ENCODE measurements at regions not wholly inside any gene's neighbourhood (a gene's known extent, or its start where the extent isn't known, plus 50 kb on each side); places are given as distances from the start of the nearest gene placed in this dataset.
"Not testable (repeated sequence)": the region's sequence is repeated elsewhere in the genome, so short reads cannot be mapped to it uniquely, and the experiment has no call there.

DNA sequence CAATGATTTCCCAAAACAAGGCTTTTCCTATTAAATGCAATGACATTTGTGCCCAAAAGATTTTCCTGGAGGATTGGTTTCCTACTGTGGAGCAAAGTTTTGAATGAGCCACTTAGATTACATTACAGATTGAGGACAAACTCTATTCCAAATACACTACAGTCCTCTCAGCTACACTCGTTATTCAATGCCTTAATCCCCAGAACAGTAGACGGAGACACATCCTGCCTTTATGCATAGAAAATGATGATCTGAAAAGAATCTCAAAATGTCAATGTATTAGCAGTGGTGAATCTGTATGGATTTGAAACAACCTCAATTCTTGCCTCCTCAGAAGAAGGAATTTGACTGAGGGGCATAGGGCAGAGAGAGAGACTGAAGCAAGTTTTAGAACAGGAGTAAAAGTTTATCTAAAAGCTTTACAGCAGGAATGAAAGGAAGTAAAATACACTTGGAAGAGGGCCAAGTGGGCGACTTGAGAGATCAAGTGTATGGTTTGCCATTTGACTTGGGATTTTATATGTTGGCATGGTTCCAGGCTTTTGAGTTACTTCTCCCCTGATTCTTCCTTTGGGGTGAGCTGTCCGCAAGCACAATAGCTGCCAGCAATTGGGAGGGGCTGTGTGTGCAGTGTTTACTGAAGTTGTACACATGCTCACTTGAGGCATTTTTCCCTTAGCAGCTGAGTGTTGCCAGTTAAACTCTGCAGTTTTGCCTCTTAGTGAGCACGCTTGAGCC lies 891.9 kb upstream of the MBL2 start:
- Histone ChIP-seq H3K4me3 (ENCODE audit: low read depth, low read length) (no peak overlapping the region), H3K36me3 (ENCODE audit: insufficient read depth, low read length) (no peaks in the 10 kb centered on the region), H3K4me1 (ENCODE audit: control insufficient read depth, insufficient read depth, low read length, unreplicated experiment) (no peaks in the 10 kb centered on the region), H3K27me3 (ENCODE audit: insufficient read depth, low read length) (no peaks in the 10 kb centered on the region), H3K79me2 (ENCODE audit: control insufficient read depth, insufficient read depth, low read length, unreplicated experiment) (no peaks in the 10 kb centered on the region), H3K27ac (ENCODE audit: low read depth, low read length) (no peak overlapping the region), H2AFZ (ENCODE audit: low read length, unreplicated experiment) (no peak overlapping the region)

- Histone ChIP-seq H3K36me3 (ENCODE audit: insufficient read depth, low read length) (no peaks in the 10 kb centered on the region), H3K4me3 (ENCODE audit: low read depth, low read length) (no peak overlapping the region), H3K27ac (ENCODE audit: low read depth, low read length) (no peak overlapping the region), H3K79me2 (ENCODE audit: control insufficient read depth, insufficient read depth, low read length, unreplicated experiment) (no peaks in the 10 kb centered on the region), H3K27me3 (ENCODE audit: insufficient read depth, low read length) (no peaks in the 10 kb centered on the region), H2AFZ (ENCODE audit: low read length, unreplicated experiment) (no peak overlapping the region), H3K4me1 (ENCODE audit: control insufficient read depth, insufficient read depth, low read length, unreplicated experiment) (no peaks in the 10 kb centered on the region)
Observed at GRCh38 chr10:53650794-53651193, 878.2 kb upstream of the MBL2 start.

- H3K4me3 ChIP-seq (ENCODE audit: low read depth, low read length); H3K36me3 ChIP-seq (ENCODE audit: insufficient read depth, low read length); H3K79me2 ChIP-seq (ENCODE audit: control insufficient read depth, insufficient read depth, low read length, unreplicated experiment); H3K27ac ChIP-seq (ENCODE audit: low read depth, low read length); H2AFZ ChIP-seq (ENCODE audit: low read length, unreplicated experiment); H3K27me3 ChIP-seq (ENCODE audit: insufficient read depth, low read length); H3K4me1 ChIP-seq (ENCODE audit: control insufficient read depth, insufficient read depth, low read length, unreplicated experiment): not testable (repeated sequence)
Observed at GRCh38 chr10:53647221-53647620, 874.6 kb upstream of the MBL2 start.

DNA sequence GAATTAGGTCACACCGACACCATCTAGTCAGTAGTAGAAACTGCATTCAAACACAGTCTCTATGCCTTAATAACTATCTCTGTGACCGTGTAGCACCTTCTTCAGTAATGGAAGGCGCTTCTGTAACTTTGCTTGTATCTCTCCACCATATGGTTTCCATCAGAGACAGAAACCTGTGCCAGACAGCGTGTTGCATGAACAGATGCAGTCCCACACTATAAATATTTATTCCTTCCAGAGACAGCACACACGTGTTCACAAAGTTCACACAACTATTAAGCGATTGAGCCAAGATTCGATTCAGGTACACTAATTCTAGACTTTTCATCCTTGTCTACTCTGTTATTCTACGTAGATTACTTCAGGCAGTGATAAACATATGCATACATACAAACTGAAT lies 873.9 kb upstream of the MBL2 start:
- no peaks in the 10 kb centered on the region for H3K4me1 ChIP-seq (ENCODE audit: control insufficient read depth, insufficient read depth, low read length, unreplicated experiment)
- H2AFZ ChIP-seq (ENCODE audit: low read length, unreplicated experiment) = no peak overlapping the region
- H3K4me3 ChIP-seq (ENCODE audit: low read depth, low read length) = no peak overlapping the region
- no peaks in the 10 kb centered on the region for H3K27me3 ChIP-seq (ENCODE audit: insufficient read depth, low read length)
- no peak overlapping the region for H3K27ac ChIP-seq (ENCODE audit: low read depth, low read length)
- H3K79me2 ChIP-seq (ENCODE audit: control insufficient read depth, insufficient read depth, low read length, unreplicated experiment) = no peaks in the 10 kb centered on the region
- H3K36me3 ChIP-seq (ENCODE audit: insufficient read depth, low read length) = no peaks in the 10 kb centered on the region

DNA sequence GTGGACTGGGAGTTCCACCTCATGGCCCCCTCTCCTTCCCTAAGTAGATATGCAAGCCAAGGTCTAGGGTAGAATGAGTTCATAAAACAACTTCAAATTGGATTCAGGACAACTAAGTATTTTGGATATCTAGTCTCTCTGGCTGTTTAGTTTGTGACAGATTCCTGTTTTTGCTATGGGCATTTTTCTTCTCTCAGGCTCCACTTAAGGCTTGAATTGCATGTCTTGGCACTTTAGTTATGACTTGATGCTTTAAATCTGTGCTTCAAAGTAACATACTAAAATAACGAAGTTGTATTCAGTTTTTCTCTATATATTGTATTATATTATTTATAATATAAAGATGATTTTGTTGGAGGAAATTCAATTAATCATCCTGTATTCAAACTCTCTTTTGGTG lies 873.4 kb upstream of the MBL2 start:
- Histone ChIP-seq H3K27ac (ENCODE audit: low read depth, low read length) (no peak overlapping the region), H3K79me2 (ENCODE audit: control insufficient read depth, insufficient read depth, low read length, unreplicated experiment) (no peaks in the 10 kb centered on the region), H3K36me3 (ENCODE audit: insufficient read depth, low read length) (no peaks in the 10 kb centered on the region), H2AFZ (ENCODE audit: low read length, unreplicated experiment) (no peak overlapping the region), H3K4me3 (ENCODE audit: low read depth, low read length) (no peak overlapping the region), H3K4me1 (ENCODE audit: control insufficient read depth, insufficient read depth, low read length, unreplicated experiment) (no peaks in the 10 kb centered on the region), H3K27me3 (ENCODE audit: insufficient read depth, low read length) (no peaks in the 10 kb centered on the region)

DNA sequence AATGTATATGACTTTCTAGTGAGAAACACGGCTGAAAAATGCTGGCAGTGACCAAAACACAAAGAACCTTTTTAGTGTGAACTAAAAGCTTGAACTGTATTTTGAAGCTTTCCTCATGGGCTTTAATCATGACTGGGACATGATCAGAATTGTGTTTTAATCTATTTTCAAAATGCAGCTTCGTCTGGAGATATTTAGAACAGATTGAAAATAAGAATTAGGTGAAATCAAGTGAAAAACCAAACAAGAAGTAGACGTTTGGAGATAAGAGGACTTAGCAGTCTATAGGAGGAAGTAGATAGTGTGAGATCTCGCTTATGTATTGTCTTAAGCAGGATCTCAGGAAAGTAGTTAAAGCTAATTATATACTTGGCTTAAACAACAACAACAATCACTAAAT lies 865.4 kb upstream of the MBL2 start:
- Histone ChIP-seq H3K4me1 (ENCODE audit: control insufficient read depth, insufficient read depth, low read length, unreplicated experiment) (no peaks in the 10 kb centered on the region), H3K27me3 (ENCODE audit: insufficient read depth, low read length) (no peaks in the 10 kb centered on the region), H3K27ac (ENCODE audit: low read depth, low read length) (no peak overlapping the region), H2AFZ (ENCODE audit: low read length, unreplicated experiment) (no peak overlapping the region), H3K4me3 (ENCODE audit: low read depth, low read length) (no peak overlapping the region), H3K36me3 (ENCODE audit: insufficient read depth, low read length) (no peaks in the 10 kb centered on the region), H3K79me2 (ENCODE audit: control insufficient read depth, insufficient read depth, low read length, unreplicated experiment) (no peaks in the 10 kb centered on the region)

DNA sequence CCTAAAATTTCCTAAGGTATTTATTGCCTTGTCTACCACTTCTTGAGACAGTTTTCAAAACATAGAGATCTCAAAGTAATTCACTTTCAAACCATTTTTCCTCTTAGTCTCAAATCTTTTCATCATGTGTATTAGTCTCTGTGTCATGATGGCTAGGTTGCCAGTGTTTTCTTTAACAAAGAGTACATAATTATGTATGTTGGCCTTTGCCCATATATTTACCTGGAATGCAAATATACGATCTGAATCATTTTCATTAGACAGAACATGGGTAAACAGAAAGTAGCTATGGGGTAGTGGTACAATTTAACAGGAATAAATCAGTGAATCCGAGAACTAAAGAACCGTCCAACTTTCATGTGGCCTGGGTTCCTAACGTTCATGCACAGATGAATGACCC lies 852.1 kb upstream of the MBL2 start:
- Histone ChIP-seq H3K27me3 (ENCODE audit: insufficient read depth, low read length) (no peaks in the 10 kb centered on the region), H3K27ac (ENCODE audit: low read depth, low read length) (no peak overlapping the region), H3K79me2 (ENCODE audit: control insufficient read depth, insufficient read depth, low read length, unreplicated experiment) (no peaks in the 10 kb centered on the region), H3K4me3 (ENCODE audit: low read depth, low read length) (no peak overlapping the region), H3K36me3 (ENCODE audit: insufficient read depth, low read length) (no peaks in the 10 kb centered on the region), H3K4me1 (ENCODE audit: control insufficient read depth, insufficient read depth, low read length, unreplicated experiment) (no peaks in the 10 kb centered on the region), H2AFZ (ENCODE audit: low read length, unreplicated experiment) (no peak overlapping the region)

DNA sequence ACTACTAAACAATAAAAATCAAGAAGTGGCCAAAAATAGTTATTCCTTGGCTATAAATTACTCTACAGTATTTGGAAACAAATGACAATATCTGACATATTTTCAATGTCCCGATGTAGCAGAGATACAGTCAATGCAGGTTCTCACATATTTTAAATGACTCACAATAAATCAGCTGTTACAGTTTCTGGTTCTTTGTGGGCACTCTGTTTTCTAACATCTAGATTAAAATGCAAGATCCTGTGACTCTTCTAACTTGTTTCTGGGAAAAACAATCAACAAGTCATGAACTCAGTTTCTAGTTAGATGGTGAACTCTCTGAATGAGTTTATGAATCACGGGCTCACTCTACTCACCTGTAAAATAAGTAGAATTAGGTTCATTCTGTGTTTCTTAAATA lies 849.6 kb upstream of the MBL2 start:
- Histone ChIP-seq H2AFZ (ENCODE audit: low read length, unreplicated experiment) (no peak overlapping the region), H3K36me3 (ENCODE audit: insufficient read depth, low read length) (no peaks in the 10 kb centered on the region), H3K4me3 (ENCODE audit: low read depth, low read length) (no peak overlapping the region), H3K79me2 (ENCODE audit: control insufficient read depth, insufficient read depth, low read length, unreplicated experiment) (no peaks in the 10 kb centered on the region), H3K27me3 (ENCODE audit: insufficient read depth, low read length) (no peaks in the 10 kb centered on the region), H3K27ac (ENCODE audit: low read depth, low read length) (no peak overlapping the region), H3K4me1 (ENCODE audit: control insufficient read depth, insufficient read depth, low read length, unreplicated experiment) (no peaks in the 10 kb centered on the region)

DNA sequence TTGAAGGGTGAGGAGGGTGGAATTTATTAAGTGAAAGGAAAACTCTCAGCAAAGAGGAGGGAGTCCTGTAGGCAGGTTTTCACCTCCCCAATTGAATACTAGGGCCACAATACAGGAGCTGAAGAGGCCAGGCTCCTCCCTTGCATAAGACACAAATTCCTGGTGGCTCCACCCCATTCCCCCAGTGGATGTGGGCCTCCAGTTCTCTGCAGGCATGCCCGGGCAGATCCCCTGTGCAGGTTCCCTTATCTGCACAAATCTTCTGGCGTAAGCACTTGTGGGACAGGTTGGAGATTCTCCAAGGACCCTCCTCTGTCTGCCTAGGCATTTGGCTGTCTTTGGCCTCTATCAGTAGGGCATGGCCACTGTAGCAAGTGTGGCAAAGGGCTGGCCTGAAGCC lies 847.1 kb upstream of the MBL2 start:
- no peak overlapping the region for H3K4me3 ChIP-seq (ENCODE audit: low read depth, low read length)
- no peaks in the 10 kb centered on the region for H3K4me1 ChIP-seq (ENCODE audit: control insufficient read depth, insufficient read depth, low read length, unreplicated experiment)
- H3K27me3 ChIP-seq (ENCODE audit: insufficient read depth, low read length) = no peaks in the 10 kb centered on the region
- no peak overlapping the region for H3K27ac ChIP-seq (ENCODE audit: low read depth, low read length)
- no peak overlapping the region for H2AFZ ChIP-seq (ENCODE audit: low read length, unreplicated experiment)
- no peaks in the 10 kb centered on the region for H3K36me3 ChIP-seq (ENCODE audit: insufficient read depth, low read length)
- no peaks in the 10 kb centered on the region for H3K79me2 ChIP-seq (ENCODE audit: control insufficient read depth, insufficient read depth, low read length, unreplicated experiment)

- Histone ChIP-seq H3K79me2 (ENCODE audit: control insufficient read depth, insufficient read depth, low read length, unreplicated experiment) (no peaks in the 10 kb centered on the region), H3K4me1 (ENCODE audit: control insufficient read depth, insufficient read depth, low read length, unreplicated experiment) (no peaks in the 10 kb centered on the region), H3K36me3 (ENCODE audit: insufficient read depth, low read length) (no peaks in the 10 kb centered on the region), H3K27ac (ENCODE audit: low read depth, low read length) (no peak overlapping the region), H3K4me3 (ENCODE audit: low read depth, low read length) (no peak overlapping the region), H2AFZ (ENCODE audit: low read length, unreplicated experiment) (no peak overlapping the region), H3K27me3 (ENCODE audit: insufficient read depth, low read length) (no peaks in the 10 kb centered on the region)
Observed at GRCh38 chr10:53607691-53608090, 835.1 kb upstream of the MBL2 start.

- H3K4me3 ChIP-seq (ENCODE audit: low read depth, low read length) = no peak overlapping the region
- no peak overlapping the region for H2AFZ ChIP-seq (ENCODE audit: low read length, unreplicated experiment)
- no peak overlapping the region for H3K27ac ChIP-seq (ENCODE audit: low read depth, low read length)
- H3K27me3 ChIP-seq (ENCODE audit: insufficient read depth, low read length) = no peaks in the 10 kb centered on the region
- H3K36me3 ChIP-seq (ENCODE audit: insufficient read depth, low read length) = no peaks in the 10 kb centered on the region
- H3K4me1 ChIP-seq (ENCODE audit: control insufficient read depth, insufficient read depth, low read length, unreplicated experiment) = no peaks in the 10 kb centered on the region
- no peaks in the 10 kb centered on the region for H3K79me2 ChIP-seq (ENCODE audit: control insufficient read depth, insufficient read depth, low read length, unreplicated experiment)
Observed at GRCh38 chr10:53606981-53607380, 834.4 kb upstream of the MBL2 start.

All from ACC112 (cell line).